ENCODE measurements at regions not wholly inside any gene's neighbourhood (a gene's known extent, or its start where the extent isn't known, plus 50 kb on each side); places are given as distances from the start of the nearest gene placed in this dataset.

DNA sequence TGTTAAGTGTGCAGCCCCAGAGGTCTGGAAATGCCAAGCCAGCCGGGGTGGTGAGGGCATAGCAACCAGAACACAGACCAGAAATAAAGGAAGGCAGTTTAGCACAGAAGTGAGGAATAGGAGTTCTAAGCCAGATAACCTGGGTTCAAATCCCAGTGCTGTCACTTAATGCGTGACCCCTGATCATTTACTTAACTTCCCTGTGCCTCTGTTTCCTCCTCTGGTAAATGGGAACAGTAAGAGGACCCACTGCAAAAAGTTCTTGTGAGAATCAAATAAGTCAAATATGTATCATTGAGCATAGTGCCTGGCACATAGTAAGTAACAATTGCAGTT, 125.2 kb upstream of the ARHGEF3 start:
- no peak for TF ChIP-seq CTCF (IDR thresholded peaks at IDR 0.05 in 2 of 3, conservative IDR thresholded peaks at IDR 0.05 in 1 of 3; ENCODE audit: borderline replicate concordance in 1 of 3, insufficient read depth in 1 of 3, low read depth in 2 of 3, low read length in 2 of 3)
- TF ChIP-seq EZH2 (IDR thresholded peaks at IDR 0.05), result no peak
- no peak for TF ChIP-seq TCF7L2 (IDR thresholded peaks at IDR 0.05; ENCODE audit: borderline replicate concordance, extremely low read depth, insufficient read depth, insufficient read length)
- TF ChIP-seq REST (IDR thresholded peaks at IDR 0.05; ENCODE audit: low read depth), result no peak
- no peak for TF ChIP-seq POLR2A (IDR thresholded peaks at IDR 0.05; ENCODE audit: borderline replicate concordance, extremely low read depth, insufficient read depth, insufficient read length)

Measured in HCT116 (cell line).